Anterior cingulate cortex (tissue), 58 donors: ENCODE measurements at regions not wholly inside any gene's neighbourhood (a gene's known extent, or its start where the extent isn't known, plus 50 kb on each side); places are given as distances from the start of the nearest gene placed in this dataset.

Source experiments
- DNase-seq, 58 donors: peaks; one replicate each; lab custom pipeline; 2025; lab: John Stamatoyannopoulos, UW

- DNase-seq: no peak
These were observed 56.6 kb upstream of the C4orf54 start for GRCh38 chr4:99714179-99714578.

GRCh38 chr4:99712530-99712929 lies 54.9 kb upstream of the C4orf54 start:
- no peak for DNase-seq

- no peak for DNase-seq
These were observed 54.5 kb upstream of the C4orf54 start for GRCh38 chr4:99712099-99712498.

GRCh38 chr4:99711657-99712056 lies 54.0 kb upstream of the C4orf54 start:
- no peak for DNase-seq

GRCh38 chr4:99710681-99711345 lies 53.2 kb upstream of the C4orf54 start:
- DNase-seq: no peak

- DNase-seq: no peak
These were observed 52.4 kb upstream of the C4orf54 start for GRCh38 chr4:99710020-99710419.

GRCh38 chr4:99708551-99708950 lies 50.9 kb upstream of the C4orf54 start:
- no peak for DNase-seq
